ENCODE measurements at regions not wholly inside any gene's neighbourhood (a gene's known extent, or its start where the extent isn't known, plus 50 kb on each side); places are given as distances from the start of the nearest gene placed in this dataset.
A peak's percentile ranks its signal among the peaks of the same experiment; 100 is the strongest.

GRCh38 chr13:31048521-31048920 lies 113.2 kb downstream of the HSPH1 start:
- peak; percentile 6 to 24 for DNase-seq

GRCh38 chr13:31046711-31047279 lies 114.3 kb downstream of the TEX26 start:
- DNase-seq = no peak

- DNase-seq = peak; percentile 81 to 93
Measured at GRCh38 chr13:31045286-31046081, 113.0 kb downstream of the TEX26 start.

GRCh38 chr13:31044364-31045285 lies 112.2 kb downstream of the TEX26 start:
- peak; percentile 3 to 59 for DNase-seq

GRCh38 chr13:31043957-31044356 lies 111.5 kb downstream of the TEX26 start:
- DNase-seq = no peak

GRCh38 chr13:31042481-31043165 lies 110.2 kb downstream of the TEX26 start:
- no peak for DNase-seq

- no peak for DNase-seq
Measured at GRCh38 chr13:31042049-31042448, 109.6 kb downstream of the TEX26 start.

- DNase-seq = no peak
Measured at GRCh38 chr13:31038834-31039552, 106.5 kb downstream of the TEX26 start.

- no peak for DNase-seq
Measured at GRCh38 chr13:31037874-31038500, 105.5 kb downstream of the TEX26 start.

GRCh38 chr13:31036731-31037695 lies 104.6 kb downstream of the TEX26 start:
- DNase-seq = no peak

GRCh38 chr13:31035185-31035965 lies 102.9 kb downstream of the TEX26 start:
- DNase-seq = no peak

- no peak for DNase-seq
Measured at GRCh38 chr13:31032528-31033113, 100.2 kb downstream of the TEX26 start.

- no peak for DNase-seq
Measured at GRCh38 chr13:31031482-31031881, 99.0 kb downstream of the TEX26 start.

GRCh38 chr13:31029102-31029501 lies 96.6 kb downstream of the TEX26 start:
- DNase-seq = no peak

- no peak for DNase-seq
Measured at GRCh38 chr13:31027136-31027535, 94.7 kb downstream of the TEX26 start.
